RWPE2 (cell line): ENCODE measurements at regions not wholly inside any gene's neighbourhood (a gene's known extent, or its start where the extent isn't known, plus 50 kb on each side); places are given as distances from the start of the nearest gene placed in this dataset.
"Not testable (repeated sequence)": the region's sequence is repeated elsewhere in the genome, so short reads cannot be mapped to it uniquely, and the experiment has no call there.

Experiments
- ATAC-seq: fragments of 200-7000 bp; cut with Tn5 transposase; 3 replicates; pipeline ENCODE4 v1.9.1; 2021; ENCODE audit warnings: low read depth
- DNase-seq: peaks from one replicate; pipeline ENCODE4 v3.0.0-alpha.2; 2020; ENCODE audit warnings: low spot score
- H3K27ac ChIP-seq: fragments of 450-650 bp; 2 replicates; pipeline ENCODE4 v1.5.1; 2017; ENCODE audit warnings: mild to moderate bottlenecking; ENCODE audit not compliant: poor library complexity, severe bottlenecking
- H3K27me3 ChIP-seq: fragments of 250-450 bp; sonication (Bioruptor Pico); 2 replicates; pipeline ENCODE4 v1.5.1; 2021; ENCODE audit warnings: mild to moderate bottlenecking, moderate library complexity; ENCODE audit not compliant: insufficient read depth, poor library complexity, severe bottlenecking
- H3K36me3 ChIP-seq: fragments of 250-450 bp; sonication (Bioruptor Pico); 2 replicates; pipeline ENCODE4 v1.5.1; 2020; ENCODE audit warnings: low read depth, mild to moderate bottlenecking, moderate library complexity
- H3K4me1 ChIP-seq: fragments of 250-450 bp; sonication (Bioruptor Pico); 2 replicates; pipeline ENCODE4 v1.5.1; 2021; ENCODE audit warnings: mild to moderate bottlenecking, moderate library complexity; ENCODE audit not compliant: insufficient read depth, poor library complexity, severe bottlenecking
- H3K4me3 ChIP-seq: fragments of 250-450 bp; sonication (Bioruptor Pico); 2 replicates; pipeline ENCODE4 v1.5.1; 2021; ENCODE audit warnings: mild to moderate bottlenecking, moderate library complexity; ENCODE audit not compliant: severe bottlenecking
- H3K9me3 ChIP-seq: fragments of 250-450 bp; sonication (Bioruptor Pico); 2 replicates; pipeline ENCODE4 v1.5.1; 2021; ENCODE audit warnings: mild to moderate bottlenecking, moderate library complexity; ENCODE audit not compliant: severe bottlenecking
- CTCF ChIP-seq: fragments of 450-650 bp; IDR thresholded peaks from one replicate; pipeline ENCODE4 v1.5.1; 2017; ENCODE audit warnings: mild to moderate bottlenecking, moderate library complexity; ENCODE audit not compliant: poor library complexity, severe bottlenecking

GRCh38 chrX:63526863-63527262, 175.7 kb upstream of the SPIN4 start:
- Histone ChIP-seq H3K4me1 (no peaks in the 10 kb centered on the region), H3K9me3 (no peaks in the 10 kb centered on the region), H3K27ac (no peak overlapping the region), H3K4me3 (no peak overlapping the region), H3K36me3 (no peaks in the 10 kb centered on the region), H3K27me3 (no peaks in the 10 kb centered on the region)
- no peak for ATAC-seq
- no peak for TF ChIP-seq CTCF
- DNase-seq, result no peak

- no peak for TF ChIP-seq CTCF
- H3K4me1 ChIP-seq, result no peaks in the 10 kb centered on the region
- no peak overlapping the region for H3K4me3 ChIP-seq
- ATAC-seq, result no peak
- H3K36me3 ChIP-seq, result no peaks in the 10 kb centered on the region
- H3K27me3 ChIP-seq, result no peaks in the 10 kb centered on the region
- H3K27ac ChIP-seq, result no peak overlapping the region
- no peak for DNase-seq
- H3K9me3 ChIP-seq, result no peaks in the 10 kb centered on the region
Observed at GRCh38 chrX:63525491-63525890, 174.4 kb upstream of the SPIN4 start.

GRCh38 chrX:63519368-63519767, 168.2 kb upstream of the SPIN4 start:
- not testable (repeated sequence) for DNase-seq, ATAC-seq, H3K36me3 ChIP-seq, H3K4me3 ChIP-seq, H3K9me3 ChIP-seq, H3K4me1 ChIP-seq, H3K27ac ChIP-seq, H3K27me3 ChIP-seq

- no peak for TF ChIP-seq CTCF
- H3K9me3 ChIP-seq, result no peaks in the 10 kb centered on the region
- no peak overlapping the region for H3K4me3 ChIP-seq
- ATAC-seq (no peak), DNase-seq (no peak)
- H3K36me3 ChIP-seq, result no peaks in the 10 kb centered on the region
- no peaks in the 10 kb centered on the region for H3K27me3 ChIP-seq
- H3K27ac ChIP-seq, result no peak overlapping the region
- no peaks in the 10 kb centered on the region for H3K4me1 ChIP-seq
Observed at GRCh38 chrX:63514569-63515080, 163.5 kb upstream of the SPIN4 start.

GRCh38 chrX:63513825-63514568, 162.9 kb upstream of the SPIN4 start:
- no peaks in the 10 kb centered on the region for H3K9me3 ChIP-seq
- no peak overlapping the region for H3K4me3 ChIP-seq
- H3K36me3 ChIP-seq, result no peaks in the 10 kb centered on the region
- H3K27ac ChIP-seq, result no peak overlapping the region
- ATAC-seq (peak; percentile 23; the same call in 1 of the 3 replicates), DNase-seq (no peak)
- H3K4me1 ChIP-seq, result no peaks in the 10 kb centered on the region
- H3K27me3 ChIP-seq, result no peaks in the 10 kb centered on the region
- no peak for TF ChIP-seq CTCF
